ENCODE measurements at regions not wholly inside any gene's neighbourhood (a gene's known extent, or its start where the extent isn't known, plus 50 kb on each side); places are given as distances from the start of the nearest gene placed in this dataset.

DNA sequence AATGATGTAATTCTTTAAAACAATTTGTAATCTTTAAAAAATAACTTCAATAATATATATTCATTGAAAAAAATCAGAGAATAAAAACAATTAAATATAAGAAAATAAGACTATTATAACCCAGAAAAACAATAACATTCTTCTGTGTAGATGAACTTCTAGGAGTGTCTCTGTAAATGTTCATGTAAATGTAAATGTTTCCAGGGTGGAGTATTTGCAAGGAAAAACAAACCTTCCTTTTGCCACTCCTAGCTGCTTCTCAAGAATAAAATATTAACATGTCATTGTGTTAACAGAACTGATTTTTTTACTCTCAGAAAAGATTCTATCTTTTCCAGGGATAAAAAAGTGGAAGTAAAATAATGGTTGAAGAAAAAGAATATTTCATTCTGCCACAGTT is 431.9 kb downstream of the PLCL1 start:
- no peak for DNase-seq

DNA sequence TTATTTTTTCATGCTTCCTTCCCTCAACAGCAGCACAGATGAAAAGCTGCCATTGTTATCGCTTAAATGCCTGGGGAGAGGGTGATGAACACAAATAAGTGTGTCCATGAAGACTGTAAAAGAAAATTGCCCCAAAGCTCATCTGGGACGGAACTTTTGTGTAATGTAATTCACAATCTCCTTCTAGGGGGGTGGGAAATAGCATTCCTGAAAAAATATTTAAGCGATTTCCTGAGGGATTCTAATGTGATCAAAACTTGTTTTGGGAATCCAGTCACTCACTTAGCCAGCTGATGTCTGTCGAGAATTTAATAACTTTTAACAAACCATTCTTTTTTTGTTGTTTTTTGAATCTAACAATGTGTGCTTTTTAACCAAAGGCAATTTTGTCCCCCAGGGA is 427.9 kb downstream of the PLCL1 start:
- DNase-seq = no peak

DNA sequence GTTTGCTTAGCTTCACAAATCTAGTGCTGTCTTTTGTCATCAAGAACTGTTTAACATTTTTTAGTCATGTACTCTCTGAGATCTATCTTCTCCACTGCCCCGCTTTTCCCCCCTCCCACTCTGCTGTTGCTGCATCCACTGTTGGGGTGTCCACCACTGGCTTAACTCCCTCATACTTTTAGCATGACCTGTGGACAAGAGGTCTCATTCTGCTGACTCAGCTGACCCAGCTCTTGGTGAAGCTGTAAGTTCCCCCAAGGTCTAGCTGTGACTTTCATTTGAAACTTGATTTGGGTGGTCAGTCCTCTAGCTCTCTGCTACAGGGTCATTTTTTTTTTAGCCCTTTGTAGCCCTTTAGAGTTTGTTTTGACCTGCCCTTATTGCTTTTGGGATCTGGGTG is 427.2 kb downstream of the PLCL1 start:
- DNase-seq = no peak

GRCh38 chr2:198220763-198221610 is 416.6 kb downstream of the PLCL1 start:
- no peak for DNase-seq

DNA sequence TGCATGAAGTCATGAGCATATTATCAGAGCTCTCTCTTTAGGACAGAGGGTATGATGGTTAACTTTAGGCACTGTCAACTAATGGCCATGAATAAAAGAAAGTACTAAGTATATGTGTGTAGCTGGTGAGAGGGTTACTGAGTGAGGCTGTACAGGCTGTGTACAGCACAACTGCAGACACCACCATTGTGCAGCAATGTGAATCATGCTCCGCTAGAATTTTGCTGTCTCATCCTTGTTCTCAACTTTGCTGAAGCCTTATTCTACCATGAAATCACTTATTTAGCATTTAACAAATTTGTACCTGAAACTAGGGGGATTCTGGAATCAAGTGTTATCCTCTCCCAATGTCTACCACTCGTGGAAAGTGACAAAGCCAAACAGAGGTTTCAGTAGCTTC is 414.9 kb downstream of the PLCL1 start:
- DNase-seq = no peak

DNA sequence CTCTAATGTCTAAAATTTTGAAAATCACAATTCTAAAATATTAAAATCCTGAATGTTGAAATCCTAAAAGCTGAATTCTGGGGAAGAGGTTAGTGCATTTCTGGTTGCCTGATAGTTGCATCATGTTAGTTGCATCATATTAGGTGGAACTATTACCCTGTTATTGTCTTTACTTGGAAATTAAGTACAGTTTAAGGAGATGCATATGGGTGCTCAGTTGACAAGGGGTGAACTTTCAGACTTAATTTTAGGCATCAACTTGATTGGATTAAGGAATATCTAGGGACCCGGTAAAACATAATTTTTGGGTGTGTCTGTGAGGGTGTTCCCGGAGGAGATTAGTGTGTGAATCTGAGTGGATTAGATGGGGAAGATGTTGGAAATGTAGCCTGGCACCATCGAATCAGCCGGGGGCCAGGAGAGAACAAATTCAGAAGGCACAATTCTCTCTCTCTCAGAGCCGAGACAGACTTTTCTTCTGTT is 409.8 kb downstream of the PLCL1 start:
- DNase-seq = no peak

DNA sequence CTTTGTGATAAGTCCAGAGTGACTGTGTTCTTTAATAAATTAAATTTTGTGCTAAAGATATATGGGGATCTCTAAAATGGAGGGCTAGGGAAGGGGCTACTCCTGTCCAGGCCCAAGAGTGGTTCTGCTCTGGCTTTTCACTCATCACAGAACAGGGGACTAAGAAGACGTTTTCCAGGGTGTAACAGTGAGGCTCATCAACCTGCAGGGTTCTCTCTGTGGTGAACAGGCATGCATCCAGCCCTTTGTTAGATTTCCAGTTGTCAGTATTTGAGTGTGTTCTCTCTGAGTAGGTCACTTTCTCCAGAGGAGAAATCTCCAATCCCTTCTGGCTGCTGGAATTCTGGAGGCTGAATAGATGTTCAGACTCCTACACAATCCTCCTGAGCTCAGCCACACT is 408.9 kb downstream of the PLCL1 start:
- no peak for DNase-seq

- no peak for DNase-seq
These were observed 407.3 kb downstream of the PLCL1 start for GRCh38 chr2:198211706-198212105.

- no peak for DNase-seq
These were observed 399.1 kb downstream of the PLCL1 start for GRCh38 chr2:198203336-198204069.
